Left ventricle myocardium inferior (tissue), 1 donor: ENCODE measurements at regions not wholly inside any gene's neighbourhood (a gene's known extent, or its start where the extent isn't known, plus 50 kb on each side); places are given as distances from the start of the nearest gene placed in this dataset.

Source experiments
- DNase-seq: peaks from one replicate; pipeline ENCODE4 v3.0.0-alpha.2; 2020
- H3K27ac ChIP-seq: fragments of 200-600 bp; replicated peaks from 2 replicates; pipeline ENCODE4 v1.8.0; 2021
- H3K27me3 ChIP-seq: fragments of 200-600 bp; 2 replicates; pipeline ENCODE4 v1.8.0; 2021; ENCODE audit warnings: low read depth
- H3K36me3 ChIP-seq: fragments of 200-600 bp; 2 replicates; pipeline ENCODE4 v1.8.0; 2021
- H3K4me1 ChIP-seq: fragments of 200-600 bp; 2 replicates; pipeline ENCODE4 v1.8.0; 2021
- H3K4me3 ChIP-seq: fragments of 200-600 bp; 2 replicates; pipeline ENCODE4 v1.8.0; 2021; ENCODE audit warnings: mild to moderate bottlenecking, moderate library complexity
- H3K9me3 ChIP-seq: fragments of 200-600 bp; replicated peaks from 2 replicates; pipeline ENCODE4 v1.8.0; 2021
- CTCF ChIP-seq: fragments of 200-600 bp; IDR thresholded peaks from 2 replicates; pipeline ENCODE4 v1.8.0; 2021; ENCODE audit warnings: antibody characterized with exemption, mild to moderate bottlenecking, borderline replicate concordance
- intact Hi-C: fragments of 100-400 bp; cut with micrococcal nuclease; formaldehyde crosslinking; loops from one replicate; pipeline ENCODE4 v1.11.0; 2022
- donor health status: DM: no; HTN: yes; CAD: no; lungs with severe emphysema.

GRCh38 chr1:195789321-195789720, 818.9 kb downstream of the KCNT2 start:
- no peak overlapping the region for H3K4me3 ChIP-seq
- peaks cover 24% of the 10 kb centered on the region for H3K9me3 ChIP-seq
- H3K27ac ChIP-seq = no peak overlapping the region
- H3K27me3 ChIP-seq = no peaks in the 10 kb centered on the region
- H3K36me3 ChIP-seq = no peaks in the 10 kb centered on the region
- TF ChIP-seq CTCF = no peak
- DNase-seq = no peak
- no peaks in the 10 kb centered on the region for H3K4me1 ChIP-seq
- intact Hi-C loops = no loop called here

- intact Hi-C loops = no loop called here
Observed at GRCh38 chr1:195788721-195789120, 819.5 kb downstream of the KCNT2 start.

GRCh38 chr1:195785830-195786229, 822.4 kb downstream of the KCNT2 start:
- DNase-seq = no peak
- no peak for TF ChIP-seq CTCF
- no peak overlapping the region for H3K4me3 ChIP-seq
- intact Hi-C loops = no loop called here
- H3K27ac ChIP-seq = no peak overlapping the region
- H3K36me3 ChIP-seq = no peaks in the 10 kb centered on the region
- H3K4me1 ChIP-seq = no peaks in the 10 kb centered on the region
- H3K27me3 ChIP-seq = no peaks in the 10 kb centered on the region
- peaks cover 9% of the 10 kb centered on the region for H3K9me3 ChIP-seq

More at GRCh38 chr1:195788721-195789120, 819.5 kb downstream of the KCNT2 start:
- no peak for DNase-seq
- Histone ChIP-seq H3K27me3 (no peaks in the 10 kb centered on the region), H3K4me1 (no peaks in the 10 kb centered on the region), H3K27ac (no peak overlapping the region), H3K9me3 (peaks cover 22% of the 10 kb centered on the region), H3K4me3 (no peak overlapping the region), H3K36me3 (no peaks in the 10 kb centered on the region)
- TF ChIP-seq CTCF = no peak

- intact Hi-C loops = no loop called here
- DNase-seq = no peak
- H3K36me3 ChIP-seq = no peaks in the 10 kb centered on the region
Observed at GRCh38 chr1:195773931-195774330, 834.3 kb downstream of the KCNT2 start.

GRCh38 chr1:195769461-195769860, 838.8 kb downstream of the KCNT2 start:
- H3K27ac ChIP-seq = no peak overlapping the region
- no peak for DNase-seq
- H3K9me3 ChIP-seq = no peaks in the 10 kb centered on the region
- no peaks in the 10 kb centered on the region for H3K4me1 ChIP-seq
- intact Hi-C loops = no loop called here
- H3K4me3 ChIP-seq = no peak overlapping the region
- H3K27me3 ChIP-seq = no peaks in the 10 kb centered on the region
- no peaks in the 10 kb centered on the region for H3K36me3 ChIP-seq
- no peak for TF ChIP-seq CTCF

More at GRCh38 chr1:195773931-195774330, 834.3 kb downstream of the KCNT2 start:
- H3K27me3 ChIP-seq = no peaks in the 10 kb centered on the region
- no peak overlapping the region for H3K27ac ChIP-seq
- no peaks in the 10 kb centered on the region for H3K9me3 ChIP-seq
- no peak overlapping the region for H3K4me3 ChIP-seq
- TF ChIP-seq CTCF = no peak
- no peaks in the 10 kb centered on the region for H3K4me1 ChIP-seq

- H3K27ac ChIP-seq = no peak overlapping the region
- H3K4me1 ChIP-seq = no peaks in the 10 kb centered on the region
- no peaks in the 10 kb centered on the region for H3K9me3 ChIP-seq
- no peaks in the 10 kb centered on the region for H3K36me3 ChIP-seq
- intact Hi-C loops = no loop called here
- no peak for DNase-seq
- H3K4me3 ChIP-seq = no peak overlapping the region
- TF ChIP-seq CTCF = no peak
- no peaks in the 10 kb centered on the region for H3K27me3 ChIP-seq
Observed at GRCh38 chr1:195768936-195769335, 839.3 kb downstream of the KCNT2 start.
